ENCODE measurements at regions not wholly inside any gene's neighbourhood (a gene's known extent, or its start where the extent isn't known, plus 50 kb on each side); places are given as distances from the start of the nearest gene placed in this dataset.

DNA sequence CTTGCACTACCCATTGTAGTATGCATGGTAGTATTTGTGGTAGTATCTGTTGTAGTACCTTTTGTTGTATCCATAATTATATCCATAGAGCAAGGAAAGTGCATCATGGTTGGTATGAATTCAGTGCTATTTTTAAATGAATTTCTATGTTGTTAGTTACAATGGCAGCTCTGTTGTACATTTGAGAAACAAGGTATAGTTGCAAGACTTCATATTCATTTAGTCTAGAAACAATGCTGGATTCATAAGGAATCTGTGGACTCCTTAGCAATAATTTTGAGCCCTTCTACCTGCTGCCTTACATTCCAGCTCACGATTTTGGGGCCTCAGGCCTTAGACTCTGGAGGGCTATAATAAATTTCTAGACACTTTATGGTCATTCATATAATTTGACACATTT lies 141.8 kb downstream of the FAM43A start:
- TF ChIP-seq, protein P1, sequence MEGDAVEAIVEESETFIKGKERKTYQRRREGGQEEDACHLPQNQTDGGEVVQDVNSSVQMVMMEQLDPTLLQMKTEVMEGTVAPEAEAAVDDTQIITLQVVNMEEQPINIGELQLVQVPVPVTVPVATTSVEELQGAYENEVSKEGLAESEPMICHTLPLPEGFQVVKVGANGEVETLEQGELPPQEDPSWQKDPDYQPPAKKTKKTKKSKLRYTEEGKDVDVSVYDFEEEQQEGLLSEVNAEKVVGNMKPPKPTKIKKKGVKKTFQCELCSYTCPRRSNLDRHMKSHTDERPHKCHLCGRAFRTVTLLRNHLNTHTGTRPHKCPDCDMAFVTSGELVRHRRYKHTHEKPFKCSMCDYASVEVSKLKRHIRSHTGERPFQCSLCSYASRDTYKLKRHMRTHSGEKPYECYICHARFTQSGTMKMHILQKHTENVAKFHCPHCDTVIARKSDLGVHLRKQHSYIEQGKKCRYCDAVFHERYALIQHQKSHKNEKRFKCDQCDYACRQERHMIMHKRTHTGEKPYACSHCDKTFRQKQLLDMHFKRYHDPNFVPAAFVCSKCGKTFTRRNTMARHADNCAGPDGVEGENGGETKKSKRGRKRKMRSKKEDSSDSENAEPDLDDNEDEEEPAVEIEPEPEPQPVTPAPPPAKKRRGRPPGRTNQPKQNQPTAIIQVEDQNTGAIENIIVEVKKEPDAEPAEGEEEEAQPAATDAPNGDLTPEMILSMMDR (IDR thresholded peaks at IDR 0.05; ENCODE audit: low read depth, low read length, poor library complexity, severe bottlenecking), result no peak
- TF ChIP-seq EZH2phosphoT487 (IDR thresholded peaks at IDR 0.05; ENCODE audit: borderline replicate concordance, low read length), result no peak

All from DOHH2 (cell line).